ENCODE measurements at regions not wholly inside any gene's neighbourhood (a gene's known extent, or its start where the extent isn't known, plus 50 kb on each side); places are given as distances from the start of the nearest gene placed in this dataset.
"Not testable (repeated sequence)": the region's sequence is repeated elsewhere in the genome, so short reads cannot be mapped to it uniquely, and the experiment has no call there.

GRCh38 chr14:46550836-46551235, 100.7 kb downstream of the RPL10L start:
- DNase-seq (ENCODE audit: low read depth), result no peak
- no peak overlapping the region for H3K4me3 ChIP-seq (ENCODE audit: low read length)
- no peak for TF ChIP-seq CTCF (conservative IDR thresholded peaks at IDR 0.05; ENCODE audit: low read depth, low read length)

GRCh38 chr14:46540986-46541385, 110.6 kb downstream of the RPL10L start:
- TF ChIP-seq CTCF (conservative IDR thresholded peaks at IDR 0.05; ENCODE audit: low read depth, low read length), result no peak
- no peak for DNase-seq (ENCODE audit: low read depth)
- no peak overlapping the region for H3K4me3 ChIP-seq (ENCODE audit: low read length)

GRCh38 chr14:46519121-46519520, 132.5 kb downstream of the RPL10L start:
- no peak for TF ChIP-seq CTCF (conservative IDR thresholded peaks at IDR 0.05; ENCODE audit: low read depth, low read length)
- DNase-seq (ENCODE audit: low read depth), result no peak
- no peak overlapping the region for H3K4me3 ChIP-seq (ENCODE audit: low read length)

GRCh38 chr14:46508752-46509151, 142.8 kb downstream of the RPL10L start:
- DNase-seq (ENCODE audit: low read depth), result not testable (repeated sequence)

DNA sequence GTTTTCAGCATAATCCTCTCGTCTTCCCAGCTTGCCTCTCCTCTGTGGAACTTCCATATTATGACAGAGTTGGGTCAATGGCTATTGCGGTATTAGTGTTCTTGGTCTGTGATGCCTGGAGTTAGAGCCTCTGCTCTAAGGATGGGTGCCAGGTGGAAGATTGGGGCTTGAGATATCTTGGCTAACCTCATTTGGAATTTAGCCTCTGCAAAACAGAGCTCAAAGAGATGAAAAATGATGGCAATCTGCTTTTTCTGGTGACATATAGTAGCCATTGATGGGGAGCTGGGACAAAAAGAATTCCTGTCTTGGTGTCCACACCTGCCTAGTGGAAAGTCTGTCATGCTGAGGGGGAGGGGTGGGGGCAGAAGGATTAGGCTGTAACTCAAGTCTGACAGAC, 152.1 kb downstream of the RPL10L start:
- no peak overlapping the region for H3K4me3 ChIP-seq (ENCODE audit: low read length)
- no peak for DNase-seq (ENCODE audit: low read depth)
- no peak for TF ChIP-seq CTCF (conservative IDR thresholded peaks at IDR 0.05; ENCODE audit: low read depth, low read length)

More at GRCh38 chr14:46508752-46509151, 142.8 kb downstream of the RPL10L start:
- H3K4me3 ChIP-seq (ENCODE audit: low read length), result not testable (repeated sequence)

DNA sequence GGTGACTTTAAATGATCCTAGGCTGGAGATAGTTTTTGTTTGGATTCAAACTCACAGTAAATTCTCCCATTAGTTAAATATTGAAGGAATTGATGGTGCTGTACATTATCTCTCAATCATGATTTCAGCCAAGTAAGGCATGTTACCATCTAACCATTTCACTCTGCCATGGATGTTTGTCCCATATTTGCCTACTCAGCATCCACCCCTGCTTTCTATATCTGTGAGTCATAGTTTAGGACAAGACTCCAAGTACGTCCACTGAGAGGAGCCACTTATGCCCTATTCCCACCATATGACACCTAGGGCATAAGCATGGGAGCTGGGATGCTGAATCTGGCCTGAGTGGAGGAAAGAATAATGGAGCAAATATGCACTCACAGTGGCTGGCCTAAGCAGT, 155.2 kb downstream of the RPL10L start:
- TF ChIP-seq CTCF (conservative IDR thresholded peaks at IDR 0.05; ENCODE audit: low read depth, low read length), result no peak
- no peak overlapping the region for H3K4me3 ChIP-seq (ENCODE audit: low read length)
- DNase-seq (ENCODE audit: low read depth), result no peak

DNA sequence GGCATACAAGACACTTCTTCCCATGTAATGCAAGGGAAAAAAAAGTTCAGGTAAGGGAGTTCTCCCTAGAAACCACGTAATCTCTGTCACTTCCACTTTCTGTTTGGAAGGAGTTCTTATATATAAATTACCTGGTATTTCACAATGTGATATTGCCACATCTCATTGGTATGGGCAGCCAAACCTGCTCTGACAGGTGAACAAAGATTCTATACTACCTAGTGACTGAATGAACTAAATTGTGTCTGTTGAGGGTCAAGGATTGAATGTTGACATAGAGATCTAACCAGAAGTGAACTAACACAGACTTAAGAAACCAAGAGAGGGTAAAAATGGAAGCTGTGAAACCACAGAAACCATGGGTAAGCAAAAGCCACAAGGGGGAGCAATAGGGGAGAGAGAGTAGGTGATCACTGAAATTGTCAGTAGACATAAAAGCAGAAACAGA, 161.3 kb downstream of the RPL10L start:
- no peak overlapping the region for H3K4me3 ChIP-seq (ENCODE audit: low read length)
- TF ChIP-seq CTCF (conservative IDR thresholded peaks at IDR 0.05; ENCODE audit: low read depth, low read length), result peak; percentile 75
- DNase-seq (ENCODE audit: low read depth), result peak; percentile 2

- no peak overlapping the region for H3K4me3 ChIP-seq (ENCODE audit: low read length)
- DNase-seq (ENCODE audit: low read depth), result no peak
- no peak for TF ChIP-seq CTCF (conservative IDR thresholded peaks at IDR 0.05; ENCODE audit: low read depth, low read length)
Observed at GRCh38 chr14:46488374-46488773, 163.2 kb downstream of the RPL10L start.

Measured in retinal pigment epithelial cell (primary cell).